Embryonic facial prominence (tissue), 1 donor: ENCODE measurements at regions not wholly inside any gene's neighbourhood (a gene's known extent, or its start where the extent isn't known, plus 50 kb on each side); places are given as distances from the start of the nearest gene placed in this dataset.

ENCODE experiments used
- DNase-seq: peaks from one replicate; pipeline ENCODE4 v3.0.0-alpha.2; 2016; ENCODE audit errors: extremely low spot score

GRCh38 chr13:39159846-39160370 lies 121.7 kb downstream of the NHLRC3 start:
- no peak for DNase-seq

- no peak for DNase-seq
Observed at GRCh38 chr13:39167018-39167417, 128.8 kb downstream of the NHLRC3 start.

- DNase-seq: no peak
Observed at GRCh38 chr13:39170711-39171110, 132.5 kb downstream of the NHLRC3 start.

GRCh38 chr13:39185326-39185725 lies 147.1 kb downstream of the NHLRC3 start:
- DNase-seq: no peak

- no peak for DNase-seq
Observed at GRCh38 chr13:39186205-39186875, 148.1 kb downstream of the NHLRC3 start.

- no peak for DNase-seq
Observed at GRCh38 chr13:39189778-39190177, 151.5 kb downstream of the NHLRC3 start.

- DNase-seq: no peak
Observed at GRCh38 chr13:39196965-39197646, 158.8 kb downstream of the NHLRC3 start.

GRCh38 chr13:39197647-39198007 lies 159.4 kb downstream of the NHLRC3 start:
- no peak for DNase-seq

GRCh38 chr13:39200249-39200910 lies 162.1 kb downstream of the NHLRC3 start:
- no peak for DNase-seq

GRCh38 chr13:39201180-39201579 lies 162.9 kb downstream of the NHLRC3 start:
- DNase-seq: no peak

GRCh38 chr13:39202746-39203145 lies 164.5 kb downstream of the NHLRC3 start:
- no peak for DNase-seq

GRCh38 chr13:39208636-39209035 lies 170.4 kb downstream of the NHLRC3 start:
- DNase-seq: no peak

- DNase-seq: no peak
Observed at GRCh38 chr13:39209731-39210531, 171.7 kb downstream of the NHLRC3 start.

- no peak for DNase-seq
Observed at GRCh38 chr13:39210961-39211534, 172.8 kb downstream of the NHLRC3 start.

GRCh38 chr13:39215971-39216370 lies 177.7 kb downstream of the NHLRC3 start:
- DNase-seq: no peak

GRCh38 chr13:39217471-39217870 lies 179.2 kb downstream of the NHLRC3 start:
- no peak for DNase-seq

GRCh38 chr13:39224671-39225240 lies 186.5 kb downstream of the NHLRC3 start:
- no peak for DNase-seq

GRCh38 chr13:39225860-39226259 lies 187.6 kb downstream of the NHLRC3 start:
- no peak for DNase-seq

- no peak for DNase-seq
Observed at GRCh38 chr13:39226359-39226758, 188.1 kb downstream of the NHLRC3 start.

GRCh38 chr13:39232401-39232980 lies 194.2 kb downstream of the NHLRC3 start:
- DNase-seq: no peak

- no peak for DNase-seq
Observed at GRCh38 chr13:39232999-39233398, 194.7 kb downstream of the NHLRC3 start.
